RWPE1 (cell line): ENCODE measurements at regions not wholly inside any gene's neighbourhood (a gene's known extent, or its start where the extent isn't known, plus 50 kb on each side); places are given as distances from the start of the nearest gene placed in this dataset.

ENCODE experiments used
- CTCF ChIA-PET: fragments of 350-600 bp; sonication (Branson Sonifier 250); formaldehyde crosslinking; extraction: SDS; loops from one replicate; lab custom pipeline; 2021; lab: Yijun Ruan, JAX
- POLR2A ChIA-PET: fragments of 400-600 bp; formaldehyde crosslinking; extraction: SDS; loops from one replicate; lab custom pipeline; 2020; ENCODE audit warnings: antibody characterized with exemption; ENCODE audit not compliant: low non-redundant PET; lab: Yijun Ruan, JAX
- DNase-seq: peaks from one replicate; pipeline ENCODE4 v3.0.0; 2012; ENCODE audit warnings: low spot score
- H3K27ac ChIP-seq: fragments of 450-650 bp; 2 replicates; pipeline ENCODE4 v1.5.1; 2017
- TF ChIP-seq, protein P1 (sequence below): fragments of 450-650 bp; conservative IDR thresholded peaks from 2 replicates; pipeline ENCODE4 v1.5.1; 2017; ENCODE audit warnings: low read depth, mild to moderate bottlenecking

DNA sequence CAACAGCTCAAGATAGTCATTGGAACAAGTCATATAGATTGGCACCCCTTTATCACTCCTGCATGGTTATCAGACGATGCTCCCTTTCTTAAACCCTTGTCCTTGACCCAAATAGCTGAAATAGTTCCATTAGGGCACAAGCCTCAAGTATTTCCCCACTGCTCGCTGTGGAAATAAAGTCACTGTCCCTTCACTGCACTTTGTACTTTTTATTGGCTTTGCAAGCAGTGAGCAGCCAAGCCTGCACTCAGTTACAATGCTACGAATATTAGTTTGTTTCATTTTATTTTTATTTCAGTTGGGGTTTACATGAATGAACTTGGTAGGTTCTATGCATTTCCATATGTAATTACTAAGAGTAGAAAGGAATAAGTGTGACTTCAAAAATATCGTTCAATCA, 1176.4 kb downstream of the BRINP3 start:
- TF ChIP-seq, protein P1, sequence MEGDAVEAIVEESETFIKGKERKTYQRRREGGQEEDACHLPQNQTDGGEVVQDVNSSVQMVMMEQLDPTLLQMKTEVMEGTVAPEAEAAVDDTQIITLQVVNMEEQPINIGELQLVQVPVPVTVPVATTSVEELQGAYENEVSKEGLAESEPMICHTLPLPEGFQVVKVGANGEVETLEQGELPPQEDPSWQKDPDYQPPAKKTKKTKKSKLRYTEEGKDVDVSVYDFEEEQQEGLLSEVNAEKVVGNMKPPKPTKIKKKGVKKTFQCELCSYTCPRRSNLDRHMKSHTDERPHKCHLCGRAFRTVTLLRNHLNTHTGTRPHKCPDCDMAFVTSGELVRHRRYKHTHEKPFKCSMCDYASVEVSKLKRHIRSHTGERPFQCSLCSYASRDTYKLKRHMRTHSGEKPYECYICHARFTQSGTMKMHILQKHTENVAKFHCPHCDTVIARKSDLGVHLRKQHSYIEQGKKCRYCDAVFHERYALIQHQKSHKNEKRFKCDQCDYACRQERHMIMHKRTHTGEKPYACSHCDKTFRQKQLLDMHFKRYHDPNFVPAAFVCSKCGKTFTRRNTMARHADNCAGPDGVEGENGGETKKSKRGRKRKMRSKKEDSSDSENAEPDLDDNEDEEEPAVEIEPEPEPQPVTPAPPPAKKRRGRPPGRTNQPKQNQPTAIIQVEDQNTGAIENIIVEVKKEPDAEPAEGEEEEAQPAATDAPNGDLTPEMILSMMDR: no peak
- H3K27ac ChIP-seq: no peak overlapping the region
- ChIA-PET CTCF (no interaction called here), POLR2A (interaction anchor here (0.6 kb wide), 1 partner anchor 1051 kb away, joined by 4 read pairs; no protein-coding TSS in a partner anchor)
- no peak for DNase-seq

DNA sequence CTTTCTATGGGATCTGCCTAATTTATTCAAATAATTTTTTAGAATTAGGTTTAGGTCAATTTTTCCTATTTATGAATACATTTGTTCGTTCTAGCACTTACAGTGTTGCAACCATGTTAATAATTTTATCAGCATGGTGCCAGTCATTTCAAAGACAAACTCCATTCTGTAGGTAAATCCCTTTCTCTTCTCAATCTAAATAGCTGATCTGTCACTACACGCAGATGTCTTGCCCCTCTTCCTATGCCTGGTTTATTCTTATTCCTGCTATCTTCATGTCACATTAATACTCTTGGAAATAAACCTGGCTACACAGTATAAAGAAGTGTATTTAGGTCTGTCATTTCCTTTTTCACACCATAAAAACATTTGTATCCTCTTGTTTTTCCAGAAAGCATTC, 1172.4 kb downstream of the BRINP3 start:
- ChIA-PET POLR2A (no interaction called here), CTCF (no interaction called here)
- TF ChIP-seq, protein P1: no peak
- no peak for DNase-seq
- H3K27ac ChIP-seq: no peak overlapping the region

DNA sequence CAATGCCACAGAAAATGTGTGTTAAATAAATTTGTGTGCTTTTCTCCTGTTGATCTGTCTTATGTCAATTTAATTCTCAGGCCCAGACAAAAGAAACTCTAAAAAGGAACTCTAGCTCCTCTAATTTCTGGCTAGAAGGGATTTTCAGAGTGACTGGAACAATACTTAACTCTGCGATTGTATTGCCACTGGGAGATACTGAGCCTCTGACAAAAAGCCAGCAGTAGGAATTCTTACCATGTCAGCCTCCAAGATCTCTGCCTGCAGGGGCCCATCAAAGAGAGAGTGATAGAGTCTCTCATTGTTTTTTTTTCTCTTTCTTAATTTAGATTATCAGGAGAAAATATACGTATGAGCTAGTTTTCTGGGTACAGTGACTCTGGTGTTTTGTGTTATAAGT, 1165.7 kb downstream of the BRINP3 start:
- TF ChIP-seq, protein P1: no peak

DNA sequence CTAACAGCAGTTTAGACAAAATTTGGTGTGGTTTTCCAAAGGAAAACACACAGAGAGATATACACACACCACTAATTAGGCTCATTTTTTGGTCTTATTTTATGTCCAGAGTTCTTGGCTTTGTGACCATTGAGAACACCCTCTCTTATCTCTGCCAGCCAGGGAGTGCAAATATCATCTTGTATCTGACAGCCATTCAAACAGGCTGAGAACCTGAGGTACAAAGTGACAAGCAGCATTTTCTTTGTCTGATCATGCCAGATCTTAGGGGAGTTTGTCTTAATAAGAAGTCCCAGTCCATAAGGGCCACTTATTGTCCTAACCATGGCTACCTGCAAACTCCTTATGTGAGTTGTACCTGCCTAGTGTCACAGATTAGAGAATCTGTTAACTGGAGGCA, 1165.2 kb downstream of the BRINP3 start:
- TF ChIP-seq, protein P1: no peak

More for the DNA sequence above, 1165.7 kb downstream of the BRINP3 start:
- ChIA-PET POLR2A (no interaction called here), CTCF (interaction anchor here (1.2 kb wide), 1 partner anchor 11 kb away, joined by 3 read pairs; no protein-coding TSS in a partner anchor)
- no peak overlapping the region for H3K27ac ChIP-seq
- DNase-seq: no peak

DNA sequence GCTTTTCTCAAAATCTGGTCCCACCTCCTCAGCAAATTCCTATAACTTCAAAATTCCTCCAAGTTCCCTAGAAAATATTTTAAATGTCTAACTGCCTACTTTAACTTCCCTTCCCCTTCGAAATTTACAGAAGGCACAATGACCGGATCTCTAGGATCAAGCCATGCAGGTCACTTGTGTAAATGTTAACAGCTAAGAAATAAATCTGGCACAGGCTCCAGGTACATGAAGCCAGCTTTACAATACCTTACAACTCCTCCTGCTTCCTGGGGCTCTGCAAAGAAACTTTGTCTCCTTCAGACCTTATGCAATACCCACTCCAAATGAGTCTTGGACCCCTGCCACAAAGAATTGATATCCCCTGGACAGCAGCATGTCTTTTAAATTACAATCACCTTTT, 1164.2 kb downstream of the BRINP3 start:
- no peak overlapping the region for H3K27ac ChIP-seq
- DNase-seq: no peak
- TF ChIP-seq, protein P1: no peak
- ChIA-PET CTCF (no interaction called here), POLR2A (no interaction called here)

More for the DNA sequence above, 1165.2 kb downstream of the BRINP3 start:
- POLR2A ChIA-PET: no interaction called here
- DNase-seq: no peak
- CTCF ChIA-PET: interaction anchor here (1.2 kb wide), 1 partner anchor 11 kb away, joined by 3 read pairs; no protein-coding TSS in a partner anchor
- H3K27ac ChIP-seq: no peak overlapping the region

DNA sequence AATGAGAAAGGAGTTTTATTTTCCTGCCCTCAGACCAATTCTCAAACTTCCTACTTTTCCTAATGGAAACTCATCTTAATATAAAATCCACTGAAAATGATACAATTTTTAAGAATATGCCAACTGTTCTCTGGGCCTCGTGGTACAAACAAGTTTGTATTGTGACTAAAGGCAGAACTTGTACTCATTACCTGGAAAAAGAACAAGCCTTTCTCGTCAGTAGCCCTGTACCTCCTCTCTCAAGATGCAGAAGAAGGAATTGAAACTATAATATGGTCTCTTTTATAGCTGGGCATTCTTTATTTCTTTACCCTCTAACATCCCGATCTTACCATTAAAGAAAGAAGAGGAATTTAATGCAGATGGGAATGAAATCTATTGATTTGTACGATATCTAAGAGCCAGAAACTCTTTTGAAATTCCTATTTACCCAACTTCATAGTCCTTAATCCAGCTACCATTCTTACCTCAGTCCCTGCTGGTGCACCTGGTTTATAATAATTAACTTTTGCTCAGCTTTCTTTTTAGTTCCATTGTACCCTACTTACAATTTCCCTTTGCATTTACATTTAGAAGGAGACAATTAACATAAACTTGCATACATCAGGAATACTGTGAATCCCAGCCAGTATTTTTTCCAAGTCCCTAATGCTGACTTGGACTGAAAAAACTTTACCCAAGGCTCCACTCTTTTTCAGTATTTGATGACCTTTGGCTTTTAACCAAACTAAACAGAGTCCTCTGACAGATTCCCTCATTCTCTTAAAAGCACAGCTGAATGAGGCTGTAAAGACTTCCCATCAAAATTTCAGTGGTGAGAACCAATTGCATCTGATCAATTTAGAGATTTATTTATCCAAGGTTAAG, 1162.4 kb downstream of the BRINP3 start:
- TF ChIP-seq, protein P1: no peak
- POLR2A ChIA-PET: no interaction called here
- no peak overlapping the region for H3K27ac ChIP-seq
- DNase-seq: no peak
- CTCF ChIA-PET: interaction anchor here (0.6 to 0.7 kb wide), 2 partner anchors 532 to 692 kb away, joined by 3 read pairs; no protein-coding TSS in a partner anchor
